ENCODE measurements at regions not wholly inside any gene's neighbourhood (a gene's known extent, or its start where the extent isn't known, plus 50 kb on each side); places are given as distances from the start of the nearest gene placed in this dataset.

DNA sequence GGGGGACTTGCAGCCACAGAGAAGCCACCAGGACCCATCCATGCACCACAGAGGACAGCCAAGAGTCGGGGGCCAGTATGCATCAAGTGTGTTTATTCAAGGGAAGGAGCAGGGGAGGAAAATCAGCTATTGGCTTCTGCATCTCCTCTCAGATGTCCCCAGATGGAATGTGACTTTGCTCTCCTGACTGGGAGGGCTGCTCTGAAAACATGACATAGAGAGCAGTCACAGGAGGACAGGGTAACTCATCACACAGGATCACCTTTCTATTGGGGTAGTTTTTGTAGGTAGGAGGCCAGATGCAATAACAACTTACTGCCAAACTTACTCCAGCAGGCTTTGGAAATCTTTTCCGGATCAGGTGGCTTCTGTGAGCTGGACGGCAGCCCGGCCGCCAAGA lies 121.0 kb upstream of the OPCML start:
- 0 to 49% methylated on average over 1 to 5 of the region's 5 CpGs for WGBS, 2 donors (ENCODE audit: low coverage in 1 of 2)
- H3K27ac ChIP-seq = no peak overlapping the region
- H3K4me1 ChIP-seq = no peaks in the 10 kb centered on the region
- ATAC-seq = no peak
- no peak overlapping the region for H3K4me3 ChIP-seq
- H3K36me3 ChIP-seq = no peaks in the 10 kb centered on the region
- peaks cover 33% of the 10 kb centered on the region for H3K27me3 ChIP-seq
- peaks cover 0 to 21% (median 0%) of the 10 kb centered on the region in 3 donors for H3K9me3 ChIP-seq
- TF ChIP-seq POLR2AphosphoS5 (IDR thresholded peaks at IDR 0.05) (no peak), POLR2A (IDR thresholded peaks at IDR 0.05) (no peak), EP300 (IDR thresholded peaks at IDR 0.05) (no peak)
- TF ChIP-seq, protein P1, sequence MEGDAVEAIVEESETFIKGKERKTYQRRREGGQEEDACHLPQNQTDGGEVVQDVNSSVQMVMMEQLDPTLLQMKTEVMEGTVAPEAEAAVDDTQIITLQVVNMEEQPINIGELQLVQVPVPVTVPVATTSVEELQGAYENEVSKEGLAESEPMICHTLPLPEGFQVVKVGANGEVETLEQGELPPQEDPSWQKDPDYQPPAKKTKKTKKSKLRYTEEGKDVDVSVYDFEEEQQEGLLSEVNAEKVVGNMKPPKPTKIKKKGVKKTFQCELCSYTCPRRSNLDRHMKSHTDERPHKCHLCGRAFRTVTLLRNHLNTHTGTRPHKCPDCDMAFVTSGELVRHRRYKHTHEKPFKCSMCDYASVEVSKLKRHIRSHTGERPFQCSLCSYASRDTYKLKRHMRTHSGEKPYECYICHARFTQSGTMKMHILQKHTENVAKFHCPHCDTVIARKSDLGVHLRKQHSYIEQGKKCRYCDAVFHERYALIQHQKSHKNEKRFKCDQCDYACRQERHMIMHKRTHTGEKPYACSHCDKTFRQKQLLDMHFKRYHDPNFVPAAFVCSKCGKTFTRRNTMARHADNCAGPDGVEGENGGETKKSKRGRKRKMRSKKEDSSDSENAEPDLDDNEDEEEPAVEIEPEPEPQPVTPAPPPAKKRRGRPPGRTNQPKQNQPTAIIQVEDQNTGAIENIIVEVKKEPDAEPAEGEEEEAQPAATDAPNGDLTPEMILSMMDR (IDR thresholded peaks at IDR 0.05) = no peak

DNA sequence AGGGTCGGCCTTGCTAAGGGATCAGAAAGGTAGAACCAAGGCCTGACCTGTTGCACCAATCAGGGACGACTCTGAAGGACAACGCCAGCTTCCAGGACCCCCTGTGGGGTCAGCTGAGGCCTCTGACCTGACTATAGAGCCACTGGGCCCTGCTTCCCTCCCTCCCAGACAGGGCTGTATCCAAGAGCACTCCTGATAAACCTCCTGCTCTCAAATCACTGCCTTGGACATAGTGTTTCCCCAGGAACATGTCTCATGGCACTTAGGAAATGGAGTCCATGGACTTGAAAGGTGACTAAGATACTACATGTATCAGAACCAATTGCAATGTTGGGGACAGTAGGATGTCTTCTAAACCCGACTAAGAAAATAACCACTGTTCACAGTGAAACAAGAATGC lies 117.8 kb upstream of the OPCML start:
- TF ChIP-seq, protein P1 (IDR thresholded peaks at IDR 0.05) = no peak
- TF ChIP-seq EP300 (IDR thresholded peaks at IDR 0.05) (no peak), POLR2AphosphoS5 (IDR thresholded peaks at IDR 0.05) (no peak), POLR2A (IDR thresholded peaks at IDR 0.05) (no peak)
- H3K27ac ChIP-seq = no peak overlapping the region
- no peak overlapping the region for H3K4me3 ChIP-seq
- H3K4me1 ChIP-seq = no peaks in the 10 kb centered on the region
- no peaks in the 10 kb centered on the region for H3K36me3 ChIP-seq
- 38 to 75% methylated on average over 1 of the region's 4 CpGs for WGBS, 2 donors (ENCODE audit: low coverage in 1 of 2)
- no peaks in the 10 kb centered on the region for H3K9me3 ChIP-seq
- ATAC-seq = no peak
- peaks cover 18% of the 10 kb centered on the region for H3K27me3 ChIP-seq

DNA sequence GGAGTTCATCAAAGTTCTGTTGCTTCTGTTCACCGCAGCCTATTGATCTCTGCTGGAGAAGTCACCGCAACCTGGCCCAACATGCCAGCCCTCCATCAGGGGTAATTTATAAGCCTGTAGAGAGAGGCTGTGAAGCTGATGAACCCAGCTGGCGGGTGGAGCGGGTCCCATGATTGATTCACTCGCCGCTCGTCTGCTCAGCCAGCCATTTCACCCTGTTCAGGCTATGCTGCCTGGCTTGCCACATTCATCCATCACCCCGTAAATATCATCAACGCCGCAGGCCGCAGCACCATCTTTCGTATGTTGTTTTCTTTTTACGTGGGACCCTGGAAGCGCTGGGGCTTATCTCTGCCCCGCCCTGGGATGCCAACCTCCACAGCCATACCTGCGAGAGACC lies 116.7 kb upstream of the OPCML start:
- no peaks in the 10 kb centered on the region for H3K36me3 ChIP-seq
- WGBS, 2 donors (ENCODE audit: low coverage in 1 of 2) = 57 to 86% methylated on average over 2 to 13 of the region's 16 CpGs
- H3K9me3 ChIP-seq = no peaks in the 10 kb centered on the region
- H3K4me1 ChIP-seq = no peaks in the 10 kb centered on the region
- no peak overlapping the region for H3K4me3 ChIP-seq
- peaks cover 8% of the 10 kb centered on the region for H3K27me3 ChIP-seq
- TF ChIP-seq POLR2AphosphoS5 (IDR thresholded peaks at IDR 0.05) (no peak), POLR2A (IDR thresholded peaks at IDR 0.05) (no peak), EP300 (IDR thresholded peaks at IDR 0.05) (no peak)
- TF ChIP-seq, protein P1 (IDR thresholded peaks at IDR 0.05) = no peak
- no peak for ATAC-seq
- no peak overlapping the region for H3K27ac ChIP-seq

DNA sequence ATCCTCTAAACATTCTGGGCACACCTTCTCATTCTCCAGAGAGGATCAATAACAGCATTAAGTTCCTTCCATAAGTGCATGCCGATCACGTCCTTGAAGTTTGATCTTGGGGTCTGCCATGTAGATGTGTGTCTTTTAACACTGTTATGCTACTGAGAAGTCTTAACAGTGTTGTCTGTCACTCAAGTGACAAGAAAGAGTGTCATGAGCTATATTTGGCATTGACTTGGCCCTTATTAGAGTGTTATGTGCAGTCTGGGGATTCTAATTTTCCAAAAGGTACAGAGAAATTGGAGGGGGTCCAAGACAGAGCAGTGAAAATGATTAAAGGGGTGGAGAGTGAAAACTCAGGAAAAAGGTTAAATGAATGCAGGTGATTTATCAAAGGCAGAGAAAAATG lies 107.1 kb upstream of the OPCML start:
- H3K9me3 ChIP-seq = no peaks in the 10 kb centered on the region
- WGBS, 2 donors (ENCODE audit: low coverage in 1 of 2) = 67% methylated on average over 2 of the region's 2 CpGs; no CpG with 5 or more reads in 1 of the 2 donors
- no peak for TF ChIP-seq POLR2A (IDR thresholded peaks at IDR 0.05)
- ATAC-seq = no peak
- H3K27ac ChIP-seq = no peak overlapping the region
- no peaks in the 10 kb centered on the region for H3K36me3 ChIP-seq
- no peaks in the 10 kb centered on the region for H3K4me1 ChIP-seq
- H3K27me3 ChIP-seq = peaks cover 29% of the 10 kb centered on the region
- no peak overlapping the region for H3K4me3 ChIP-seq

DNA sequence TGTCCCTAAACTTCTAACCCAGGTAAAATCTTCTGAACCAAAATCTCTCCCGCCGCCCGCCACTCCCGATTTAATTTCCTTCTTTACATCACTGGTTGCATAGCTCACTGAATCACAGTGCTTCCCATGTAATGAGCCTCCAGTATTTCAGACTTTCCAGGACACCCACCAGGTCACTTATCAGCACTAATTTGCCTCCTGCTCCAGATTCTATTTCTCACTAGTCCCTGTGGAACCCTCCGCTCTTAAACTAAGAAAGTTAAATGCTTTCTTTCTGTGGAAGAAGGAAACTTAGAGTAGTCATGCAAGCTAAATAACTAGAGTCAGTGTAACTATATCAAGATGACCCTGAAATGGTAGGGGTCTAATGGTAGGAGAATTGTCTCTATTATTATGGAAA lies 106.6 kb upstream of the OPCML start:
- Histone ChIP-seq H3K9me3 (no peaks in the 10 kb centered on the region), H3K27me3 (peaks cover 29% of the 10 kb centered on the region), H3K4me1 (no peaks in the 10 kb centered on the region), H3K36me3 (no peaks in the 10 kb centered on the region), H3K27ac (no peak overlapping the region), H3K4me3 (no peak overlapping the region)
- no peak for ATAC-seq
- 80 to 95% methylated on average over 4 to 5 of the region's 5 CpGs for WGBS, 2 donors (ENCODE audit: low coverage in 1 of 2)
- TF ChIP-seq POLR2AphosphoS5 (IDR thresholded peaks at IDR 0.05) (no peak), POLR2A (IDR thresholded peaks at IDR 0.05) (no peak), EP300 (IDR thresholded peaks at IDR 0.05) (no peak)
- TF ChIP-seq, protein P1 (IDR thresholded peaks at IDR 0.05) = no peak
